NCI-H1694 treated with DMSO at 0.1 percent for 48 hours (cell line): ENCODE measurements at regions not wholly inside any gene's neighbourhood (a gene's known extent, or its start where the extent isn't known, plus 50 kb on each side); places are given as distances from the start of the nearest gene placed in this dataset.
"Not testable (repeated sequence)": the region's sequence is repeated elsewhere in the genome, so short reads cannot be mapped to it uniquely, and the experiment has no call there.

Experiments
- DNase-seq: peaks from one replicate; lab custom pipeline; 2025; lab: John Stamatoyannopoulos, UW

- DNase-seq = no peak
Observed at GRCh38 chr16:8055761-8056160, 534.5 kb downstream of the TMEM114 start.

GRCh38 chr16:8053437-8053836 is 536.9 kb downstream of the TMEM114 start:
- DNase-seq = no peak

- no peak for DNase-seq
Observed at GRCh38 chr16:8048433-8048832, 541.9 kb downstream of the TMEM114 start.

- no peak for DNase-seq
Observed at GRCh38 chr16:8047736-8048135, 542.6 kb downstream of the TMEM114 start.

- no peak for DNase-seq
Observed at GRCh38 chr16:8044796-8045195, 545.5 kb downstream of the TMEM114 start.

GRCh38 chr16:8032406-8032805 is 557.9 kb downstream of the TMEM114 start:
- no peak for DNase-seq

- not testable (repeated sequence) for DNase-seq
Observed at GRCh38 chr16:8030004-8030403, 560.3 kb downstream of the TMEM114 start.

- DNase-seq = no peak
Observed at GRCh38 chr16:8026450-8026849, 563.9 kb downstream of the TMEM114 start.

GRCh38 chr16:8023326-8023725 is 567.0 kb downstream of the TMEM114 start:
- no peak for DNase-seq

GRCh38 chr16:8005096-8005860 is 585.0 kb downstream of the TMEM114 start:
- DNase-seq = no peak

GRCh38 chr16:7998789-7999453 is 591.4 kb downstream of the TMEM114 start:
- no peak for DNase-seq

GRCh38 chr16:7997966-7998365 is 592.3 kb downstream of the TMEM114 start:
- DNase-seq = no peak

GRCh38 chr16:7992616-7993015 is 597.7 kb downstream of the TMEM114 start:
- no peak for DNase-seq

GRCh38 chr16:7990626-7991260 is 599.6 kb downstream of the TMEM114 start:
- DNase-seq = no peak

GRCh38 chr16:7983676-7984075 is 606.6 kb downstream of the TMEM114 start:
- no peak for DNase-seq

- no peak for DNase-seq
Observed at GRCh38 chr16:7980133-7980483, 610.2 kb downstream of the TMEM114 start.

GRCh38 chr16:7979448-7980132 is 610.7 kb downstream of the TMEM114 start:
- no peak for DNase-seq

GRCh38 chr16:7976563-7976962 is 613.7 kb downstream of the TMEM114 start:
- DNase-seq = no peak

- no peak for DNase-seq
Observed at GRCh38 chr16:7976125-7976524, 614.2 kb downstream of the TMEM114 start.

- no peak for DNase-seq
Observed at GRCh38 chr16:7967996-7968509, 622.3 kb downstream of the TMEM114 start.

- no peak for DNase-seq
Observed at GRCh38 chr16:7964744-7965143, 625.6 kb downstream of the TMEM114 start.

GRCh38 chr16:7964167-7964566 is 626.1 kb downstream of the TMEM114 start:
- DNase-seq = no peak
